ENCODE measurements at regions not wholly inside any gene's neighbourhood (a gene's known extent, or its start where the extent isn't known, plus 50 kb on each side); places are given as distances from the start of the nearest gene placed in this dataset.

- DNase-seq (ENCODE audit: low read depth), result no peak
- no peak for TF ChIP-seq CTCF (IDR thresholded peaks at IDR 0.05; ENCODE audit: low read length, missing control alignments)
Observed at GRCh38 chr2:142827170-142827569, 50.3 kb upstream of the KYNU start.

GRCh38 chr2:142825861-142826260 is 51.6 kb upstream of the KYNU start:
- no peak for TF ChIP-seq CTCF (IDR thresholded peaks at IDR 0.05; ENCODE audit: low read length, missing control alignments)
- H3K4me3 ChIP-seq (replicated peaks; ENCODE audit: low read depth, low read length), result no peak overlapping the region
- DNase-seq (ENCODE audit: low read depth), result peak; percentile 18

More at GRCh38 chr2:142827170-142827569, 50.3 kb upstream of the KYNU start:
- H3K4me3 ChIP-seq (replicated peaks; ENCODE audit: low read depth, low read length), result no peak overlapping the region

- no peak for TF ChIP-seq CTCF (IDR thresholded peaks at IDR 0.05; ENCODE audit: low read length, missing control alignments)
- H3K4me3 ChIP-seq (replicated peaks; ENCODE audit: low read depth, low read length), result no peak overlapping the region
- DNase-seq (ENCODE audit: low read depth), result no peak
Observed at GRCh38 chr2:142824756-142825155, 52.7 kb upstream of the KYNU start.

- DNase-seq (ENCODE audit: low read depth), result no peak
- no peak for TF ChIP-seq CTCF (IDR thresholded peaks at IDR 0.05; ENCODE audit: low read length, missing control alignments)
Observed at GRCh38 chr2:142822190-142822589, 55.3 kb upstream of the KYNU start.

GRCh38 chr2:142819411-142819810 is 58.1 kb upstream of the KYNU start:
- no peak for DNase-seq (ENCODE audit: low read depth)
- TF ChIP-seq CTCF (IDR thresholded peaks at IDR 0.05; ENCODE audit: low read length, missing control alignments), result no peak
- H3K4me3 ChIP-seq (replicated peaks; ENCODE audit: low read depth, low read length), result no peak overlapping the region

More at GRCh38 chr2:142822190-142822589, 55.3 kb upstream of the KYNU start:
- H3K4me3 ChIP-seq (replicated peaks; ENCODE audit: low read depth, low read length), result no peak overlapping the region

- TF ChIP-seq CTCF (IDR thresholded peaks at IDR 0.05; ENCODE audit: low read length, missing control alignments), result no peak
- no peak overlapping the region for H3K4me3 ChIP-seq (replicated peaks; ENCODE audit: low read depth, low read length)
- no peak for DNase-seq (ENCODE audit: low read depth)
Observed at GRCh38 chr2:142815375-142815774, 62.1 kb upstream of the KYNU start.

Data from fibroblast of pulmonary artery (primary cell).